ENCODE measurements at regions not wholly inside any gene's neighbourhood (a gene's known extent, or its start where the extent isn't known, plus 50 kb on each side); places are given as distances from the start of the nearest gene placed in this dataset.

- Histone ChIP-seq H3K36me3 (ENCODE audit: insufficient read depth, low read length) (no peaks in the 10 kb centered on the region), H3K4me3 (ENCODE audit: low read depth in 1 of 2, low read length in 2 of 2) (no peak overlapping the region), H3K27ac (ENCODE audit: low read length) (no peak overlapping the region), H3K4me1 (ENCODE audit: insufficient read depth, low read length) (no peaks in the 10 kb centered on the region), H3K9me3 (ENCODE audit: insufficient read depth, low read length, severe bottlenecking) (no peaks in the 10 kb centered on the region), H3K79me2 (ENCODE audit: insufficient read depth, low read length) (no peaks in the 10 kb centered on the region), H3K4me2 (ENCODE audit: insufficient read depth, low read length) (no peak overlapping the region), H2AFZ (ENCODE audit: low read depth, low read length) (no peak overlapping the region), H3K9ac (ENCODE audit: low read depth, low read length) (no peak overlapping the region), H4K20me1 (ENCODE audit: insufficient read depth, low read length) (no peaks in the 10 kb centered on the region), H3K27me3 (ENCODE audit: insufficient read depth, low read length, poor library complexity) (peaks cover 3% of the 10 kb centered on the region)
- no peak for ATAC-seq (ENCODE audit: insufficient read depth, low read depth)
- no peak for DNase-seq
- TF ChIP-seq EZH2 (IDR thresholded peaks at IDR 0.05; ENCODE audit: borderline replicate concordance, low read depth, low read length, severe bottlenecking) (no peak), CTCF (IDR thresholded peaks at IDR 0.05; ENCODE audit: borderline replicate concordance, extremely low read depth, low read length, poor library complexity, severe bottlenecking) (no peak)
Measured at GRCh38 chr2:6653281-6653750, 212.4 kb downstream of the CMPK2 start.

- H3K4me3 ChIP-seq (ENCODE audit: low read depth in 1 of 2, low read length in 2 of 2): no peak overlapping the region
- H2AFZ ChIP-seq (ENCODE audit: low read depth, low read length): no peak overlapping the region
- no peaks in the 10 kb centered on the region for H3K4me1 ChIP-seq (ENCODE audit: insufficient read depth, low read length)
- H3K27ac ChIP-seq (ENCODE audit: low read length): no peak overlapping the region
- no peaks in the 10 kb centered on the region for H4K20me1 ChIP-seq (ENCODE audit: insufficient read depth, low read length)
- no peak for ATAC-seq (ENCODE audit: insufficient read depth, low read depth)
- no peak overlapping the region for H3K9ac ChIP-seq (ENCODE audit: low read depth, low read length)
- H3K27me3 ChIP-seq (ENCODE audit: insufficient read depth, low read length, poor library complexity): peaks cover 3% of the 10 kb centered on the region
- H3K4me2 ChIP-seq (ENCODE audit: insufficient read depth, low read length): no peak overlapping the region
- no peaks in the 10 kb centered on the region for H3K79me2 ChIP-seq (ENCODE audit: insufficient read depth, low read length)
- H3K9me3 ChIP-seq (ENCODE audit: insufficient read depth, low read length, severe bottlenecking): no peaks in the 10 kb centered on the region
- DNase-seq: no peak
- TF ChIP-seq CTCF (IDR thresholded peaks at IDR 0.05; ENCODE audit: borderline replicate concordance, extremely low read depth, low read length, poor library complexity, severe bottlenecking) (no peak), EZH2 (IDR thresholded peaks at IDR 0.05; ENCODE audit: borderline replicate concordance, low read depth, low read length, severe bottlenecking) (no peak)
- H3K36me3 ChIP-seq (ENCODE audit: insufficient read depth, low read length): no peaks in the 10 kb centered on the region
Measured at GRCh38 chr2:6654279-6654678, 211.4 kb downstream of the CMPK2 start.

GRCh38 chr2:6656633-6657032, 209.1 kb downstream of the CMPK2 start:
- DNase-seq: no peak
- Histone ChIP-seq H3K27me3 (ENCODE audit: insufficient read depth, low read length, poor library complexity) (peaks cover 3% of the 10 kb centered on the region), H2AFZ (ENCODE audit: low read depth, low read length) (no peak overlapping the region), H4K20me1 (ENCODE audit: insufficient read depth, low read length) (no peaks in the 10 kb centered on the region), H3K4me1 (ENCODE audit: insufficient read depth, low read length) (no peaks in the 10 kb centered on the region), H3K4me2 (ENCODE audit: insufficient read depth, low read length) (no peak overlapping the region), H3K36me3 (ENCODE audit: insufficient read depth, low read length) (no peaks in the 10 kb centered on the region), H3K79me2 (ENCODE audit: insufficient read depth, low read length) (no peaks in the 10 kb centered on the region), H3K27ac (ENCODE audit: low read length) (no peak overlapping the region), H3K9ac (ENCODE audit: low read depth, low read length) (no peak overlapping the region), H3K9me3 (ENCODE audit: insufficient read depth, low read length, severe bottlenecking) (no peaks in the 10 kb centered on the region), H3K4me3 (ENCODE audit: low read depth in 1 of 2, low read length in 2 of 2) (no peak overlapping the region)
- ATAC-seq (ENCODE audit: insufficient read depth, low read depth): no peak
- TF ChIP-seq EZH2 (IDR thresholded peaks at IDR 0.05; ENCODE audit: borderline replicate concordance, low read depth, low read length, severe bottlenecking) (no peak), CTCF (IDR thresholded peaks at IDR 0.05; ENCODE audit: borderline replicate concordance, extremely low read depth, low read length, poor library complexity, severe bottlenecking) (no peak)

- no peaks in the 10 kb centered on the region for H3K4me1 ChIP-seq (ENCODE audit: insufficient read depth, low read length)
- TF ChIP-seq CTCF (IDR thresholded peaks at IDR 0.05; ENCODE audit: borderline replicate concordance, extremely low read depth, low read length, poor library complexity, severe bottlenecking): no peak
- no peak for TF ChIP-seq EZH2 (IDR thresholded peaks at IDR 0.05; ENCODE audit: borderline replicate concordance, low read depth, low read length, severe bottlenecking)
- H3K4me3 ChIP-seq (ENCODE audit: low read depth in 1 of 2, low read length in 2 of 2): no peak overlapping the region
- no peaks in the 10 kb centered on the region for H3K36me3 ChIP-seq (ENCODE audit: insufficient read depth, low read length)
- H3K27ac ChIP-seq (ENCODE audit: low read length): no peak overlapping the region
- H3K9ac ChIP-seq (ENCODE audit: low read depth, low read length): no peak overlapping the region
- ATAC-seq (ENCODE audit: insufficient read depth, low read depth) (no peak), DNase-seq (no peak)
- no peak overlapping the region for H2AFZ ChIP-seq (ENCODE audit: low read depth, low read length)
- H3K79me2 ChIP-seq (ENCODE audit: insufficient read depth, low read length): no peaks in the 10 kb centered on the region
- no peak overlapping the region for H3K4me2 ChIP-seq (ENCODE audit: insufficient read depth, low read length)
- peaks cover 3% of the 10 kb centered on the region for H3K27me3 ChIP-seq (ENCODE audit: insufficient read depth, low read length, poor library complexity)
- H4K20me1 ChIP-seq (ENCODE audit: insufficient read depth, low read length): no peaks in the 10 kb centered on the region
- no peaks in the 10 kb centered on the region for H3K9me3 ChIP-seq (ENCODE audit: insufficient read depth, low read length, severe bottlenecking)
Measured at GRCh38 chr2:6657136-6657535, 208.6 kb downstream of the CMPK2 start.
